Suprapubic skin (tissue), 4 donors: ENCODE measurements at regions not wholly inside any gene's neighbourhood (a gene's known extent, or its start where the extent isn't known, plus 50 kb on each side); places are given as distances from the start of the nearest gene placed in this dataset.

Experiments used
- DNase-seq, 2 donors: peaks; one replicate each; pipeline ENCODE4 v3.0.0-alpha.2; 2019; ENCODE audit warnings: low spot score in 2 of 2
- H3K27ac ChIP-seq: fragments of 200-600 bp; sonication (generic); one replicate; pipeline ENCODE4 v1.5.1; 2019
- H3K27me3 ChIP-seq: fragments of 200-600 bp; sonication (generic); one replicate; pipeline ENCODE4 v1.5.1; 2019
- H3K36me3 ChIP-seq: fragments of 200-600 bp; sonication (generic); one replicate; pipeline ENCODE4 v1.5.1; 2019
- H3K4me1 ChIP-seq: fragments of 200-600 bp; sonication (generic); one replicate; pipeline ENCODE4 v1.5.1; 2019
- H3K4me3 ChIP-seq: fragments of 200-600 bp; sonication (generic); one replicate; pipeline ENCODE4 v1.5.1; 2019; ENCODE audit warnings: mild to moderate bottlenecking
- H3K9me3 ChIP-seq: fragments of 200-600 bp; sonication (generic); one replicate; pipeline ENCODE4 v1.5.1; 2019
- CTCF ChIP-seq, 2 donors: fragments of 200-600 bp in 1 of 2; fragments of 450-650 bp in 1 of 2; sonication (generic) in 1 of 2; IDR thresholded peaks; one replicate each; pipeline ENCODE4 v1.5.1; 2016 to 2019; ENCODE audit warnings: antibody characterized with exemption in 2 of 2, mild to moderate bottlenecking in 1 of 2, moderate library complexity in 1 of 2
- EP300 ChIP-seq: sonication (generic); formaldehyde crosslinking; IDR thresholded peaks from one replicate; pipeline ENCODE4 v1.6.1; 2017; ENCODE audit warnings: antibody characterized with exemption
- POLR2A ChIP-seq, 2 donors: fragments of 450-650 bp; IDR thresholded peaks; one replicate each; pipeline ENCODE4 v1.6.1; 2017; ENCODE audit warnings: antibody characterized with exemption in 2 of 2, mild to moderate bottlenecking in 2 of 2, moderate library complexity in 2 of 2
- POLR2AphosphoS5 ChIP-seq, 3 donors: sonication (generic); formaldehyde crosslinking; IDR thresholded peaks; one replicate each; pipeline ENCODE4 v1.6.1; 2017; ENCODE audit warnings: antibody characterized with exemption in 3 of 3
- WGBS: methylation state at CpG from one replicate; pipeline ENCODE4 v1.1.5; 2018; 5-methylcytosine and 5-hydroxymethylcytosine counted together

GRCh38 chr12:60094436-60094835 is 498.6 kb downstream of the SLC16A7 start:
- no peaks in the 10 kb centered on the region for H3K27me3 ChIP-seq

GRCh38 chr12:60096727-60097126 is 500.9 kb downstream of the SLC16A7 start:
- Histone ChIP-seq H3K9me3 (no peaks in the 10 kb centered on the region), H3K27ac (no peak overlapping the region), H3K27me3 (no peaks in the 10 kb centered on the region), H3K4me3 (no peak overlapping the region), H3K36me3 (no peaks in the 10 kb centered on the region), H3K4me1 (no peaks in the 10 kb centered on the region)
- 85% methylated on average over 4 of the region's 4 CpGs for WGBS
- no peak for DNase-seq
- TF ChIP-seq POLR2AphosphoS5 (IDR thresholded peaks at IDR 0.05) (no peak), EP300 (no peak), CTCF (IDR thresholded peaks at IDR 0.05) (no peak), POLR2A (IDR thresholded peaks at IDR 0.05) (no peak)

More at GRCh38 chr12:60094436-60094835, 498.6 kb downstream of the SLC16A7 start:
- 67% methylated on average over 1 of the region's 1 CpG for WGBS
- DNase-seq: no peak
- no peaks in the 10 kb centered on the region for H3K36me3 ChIP-seq
- TF ChIP-seq POLR2AphosphoS5 (IDR thresholded peaks at IDR 0.05) (no peak), CTCF (IDR thresholded peaks at IDR 0.05) (no peak), EP300 (no peak), POLR2A (IDR thresholded peaks at IDR 0.05) (no peak)
- H3K4me3 ChIP-seq: no peak overlapping the region
- no peaks in the 10 kb centered on the region for H3K9me3 ChIP-seq
- no peaks in the 10 kb centered on the region for H3K4me1 ChIP-seq
- H3K27ac ChIP-seq: no peak overlapping the region

- H3K4me1 ChIP-seq: no peaks in the 10 kb centered on the region
- no peaks in the 10 kb centered on the region for H3K9me3 ChIP-seq
- 86% methylated on average over 1 of the region's 1 CpG for WGBS
- no peak for DNase-seq
- no peaks in the 10 kb centered on the region for H3K36me3 ChIP-seq
- no peak overlapping the region for H3K4me3 ChIP-seq
- no peak overlapping the region for H3K27ac ChIP-seq
- no peaks in the 10 kb centered on the region for H3K27me3 ChIP-seq
- TF ChIP-seq CTCF (IDR thresholded peaks at IDR 0.05) (no peak), POLR2A (IDR thresholded peaks at IDR 0.05) (no peak), POLR2AphosphoS5 (IDR thresholded peaks at IDR 0.05) (no peak), EP300 (no peak)
Measured at GRCh38 chr12:60100160-60100559, 504.3 kb downstream of the SLC16A7 start.

GRCh38 chr12:60100852-60101251 is 505.0 kb downstream of the SLC16A7 start:
- no peak for DNase-seq
- H3K4me1 ChIP-seq: no peaks in the 10 kb centered on the region
- WGBS: 48% methylated on average over 1 of the region's 1 CpG
- no peak overlapping the region for H3K4me3 ChIP-seq
- H3K9me3 ChIP-seq: no peaks in the 10 kb centered on the region
- no peaks in the 10 kb centered on the region for H3K27me3 ChIP-seq
- no peaks in the 10 kb centered on the region for H3K36me3 ChIP-seq
- TF ChIP-seq POLR2AphosphoS5 (IDR thresholded peaks at IDR 0.05) (no peak), POLR2A (IDR thresholded peaks at IDR 0.05) (no peak), CTCF (IDR thresholded peaks at IDR 0.05) (no peak), EP300 (no peak)
- H3K27ac ChIP-seq: no peak overlapping the region

GRCh38 chr12:60101715-60102114 is 505.9 kb downstream of the SLC16A7 start:
- Histone ChIP-seq H3K4me1 (no peaks in the 10 kb centered on the region), H3K36me3 (no peaks in the 10 kb centered on the region), H3K27ac (no peak overlapping the region), H3K9me3 (no peaks in the 10 kb centered on the region), H3K4me3 (no peak overlapping the region), H3K27me3 (no peaks in the 10 kb centered on the region)
- TF ChIP-seq POLR2AphosphoS5 (IDR thresholded peaks at IDR 0.05) (no peak), POLR2A (IDR thresholded peaks at IDR 0.05) (no peak), CTCF (IDR thresholded peaks at IDR 0.05) (no peak), EP300 (no peak)
- no peak for DNase-seq
